Fibroblast of lung (primary cell): ENCODE measurements at regions not wholly inside any gene's neighbourhood (a gene's known extent, or its start where the extent isn't known, plus 50 kb on each side); places are given as distances from the start of the nearest gene placed in this dataset.
"Not testable (repeated sequence)": the region's sequence is repeated elsewhere in the genome, so short reads cannot be mapped to it uniquely, and the experiment has no call there.

Source experiments
- DNase-seq, 2 donors: peaks; one replicate each; pipeline versions ENCODE4 v3.0.0 to v3.0.0-alpha.2; 2010; ENCODE audit warnings: low read depth in 2 of 2
- H2AFZ ChIP-seq: 2 replicates; pipeline ENCODE4 v1.5.1; 2012; ENCODE audit warnings: low read length, control low read depth, inconsistent platforms
- H3K27ac ChIP-seq: 2 replicates; pipeline ENCODE4 v1.5.1; 2011; ENCODE audit warnings: low read length, control low read depth; ENCODE audit not compliant: insufficient read depth
- H3K27me3 ChIP-seq: 2 replicates; pipeline ENCODE4 v1.5.1; 2011; ENCODE audit warnings: mild to moderate bottlenecking, low read length; ENCODE audit not compliant: control insufficient read depth, insufficient read depth
- H3K36me3 ChIP-seq: 2 replicates; pipeline ENCODE4 v1.5.1; 2011; ENCODE audit warnings: low read length; ENCODE audit not compliant: control insufficient read depth, insufficient read depth
- H3K4me1 ChIP-seq: 2 replicates; pipeline ENCODE4 v1.5.1; 2011; ENCODE audit warnings: low read length; ENCODE audit not compliant: control insufficient read depth, insufficient read depth; ENCODE audit errors: extremely low read depth
- H3K4me2 ChIP-seq: 2 replicates; pipeline ENCODE4 v1.5.1; 2011; ENCODE audit warnings: low read length, control low read depth; ENCODE audit not compliant: insufficient read depth; ENCODE audit errors: extremely low read depth
- H3K4me3 ChIP-seq, 4 experiments: fragments of 200-600 bp in 1 of 4; sonication (generic) in 1 of 4; replicated peaks in 1 of 4; 2 replicates each; pipeline ENCODE4 v1.5.1; 2011 to 2016; ENCODE audit warnings: low read length in 4 of 4, low read depth in 3 of 4, mild to moderate bottlenecking in 3 of 4, control low read depth in 2 of 4, inconsistent platforms in 1 of 4, mixed read lengths in 1 of 4; ENCODE audit not compliant: insufficient read depth in 1 of 4; ENCODE audit errors: control extremely low read depth in 1 of 4
- H3K79me2 ChIP-seq: 2 replicates; pipeline ENCODE4 v1.5.1; 2012; ENCODE audit warnings: mild to moderate bottlenecking, low read length, inconsistent platforms; ENCODE audit not compliant: control insufficient read depth, insufficient read depth
- H3K9ac ChIP-seq: 2 replicates; pipeline ENCODE4 v1.5.1; 2011; ENCODE audit warnings: mild to moderate bottlenecking, low read length, control low read depth; ENCODE audit not compliant: insufficient read depth
- H3K9me3 ChIP-seq: 2 replicates; pipeline ENCODE4 v1.5.1; 2012; ENCODE audit warnings: low read depth, low read length; ENCODE audit not compliant: control insufficient read depth, insufficient read depth
- H4K20me1 ChIP-seq: 2 replicates; pipeline ENCODE4 v1.5.1; 2011; ENCODE audit warnings: low read length; ENCODE audit not compliant: control insufficient read depth, insufficient read depth; ENCODE audit errors: extremely low read depth
- CTCF ChIP-seq, 2 donors: IDR thresholded peaks in 1 of 2; conservative IDR thresholded peaks in 1 of 2; 1 replicate in 1 of 2; 2 replicates in 1 of 2; pipeline ENCODE4 v1.5.1; 2011 to 2012; ENCODE audit warnings: low read length in 2 of 2, control low read depth in 1 of 2, inconsistent platforms in 1 of 2, low read depth in 1 of 2, mild to moderate bottlenecking in 1 of 2
- EZH2 ChIP-seq: IDR thresholded peaks from 2 replicates; pipeline ENCODE4 v1.5.1; 2012; ENCODE audit warnings: low read length, control low read depth, mild to moderate bottlenecking; ENCODE audit errors: missing control alignments

DNA sequence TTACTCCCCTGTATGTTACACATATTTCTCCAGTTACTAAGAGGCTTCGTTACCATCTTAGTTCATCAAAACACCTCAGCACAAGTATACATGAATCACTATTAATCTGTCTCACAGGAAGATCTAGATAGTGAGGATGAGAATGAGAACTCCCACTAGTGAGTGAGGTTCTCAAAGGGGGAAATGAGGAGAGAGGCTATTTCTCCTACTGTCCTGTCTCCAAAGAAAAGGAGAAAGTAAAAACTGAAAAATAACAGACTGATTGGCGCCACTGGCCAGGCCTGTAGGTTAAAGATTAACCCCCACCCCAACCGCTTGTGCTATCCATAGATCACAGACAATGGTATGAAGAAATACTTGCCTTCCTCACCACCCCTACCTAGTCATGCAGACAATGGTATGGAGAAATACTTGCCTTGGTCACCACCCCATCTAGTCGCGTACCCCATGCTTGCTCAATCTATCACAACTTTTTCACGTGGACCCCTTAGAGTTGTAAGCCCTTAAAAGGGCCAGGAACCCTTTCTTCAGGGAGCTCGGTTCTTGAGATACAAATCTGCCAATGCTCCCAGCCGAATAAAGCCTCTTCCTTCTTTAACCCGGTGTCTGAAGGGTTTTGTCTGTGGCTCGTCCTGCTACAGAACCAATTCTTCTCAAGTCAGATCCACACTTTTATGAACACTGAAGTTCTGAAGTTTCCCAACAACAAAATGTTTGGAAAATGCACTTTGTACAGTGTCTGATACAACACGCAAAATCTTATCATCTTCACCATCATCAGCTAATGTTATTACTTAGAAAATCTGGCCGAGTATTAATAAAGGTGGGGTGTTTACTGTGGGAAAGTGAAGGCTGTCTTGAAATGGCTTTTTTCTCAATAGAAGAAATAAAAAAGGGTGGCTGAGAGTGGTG, 598.1 kb downstream of the UQCRFS1 start:
- Histone ChIP-seq H4K20me1 (no peaks in the 10 kb centered on the region), H3K9ac (no peak overlapping the region), H3K9me3 (no peaks in the 10 kb centered on the region), H3K27ac (no peak overlapping the region), H3K4me1 (no peaks in the 10 kb centered on the region), H3K4me2 (no peak overlapping the region), H3K79me2 (no peaks in the 10 kb centered on the region), H3K4me3 (no peak overlapping the region), H3K36me3 (no peaks in the 10 kb centered on the region), H3K27me3 (no peaks in the 10 kb centered on the region), H2AFZ (no peak overlapping the region)
- no peak for DNase-seq
- no peak for TF ChIP-seq EZH2
- no peak for TF ChIP-seq CTCF (conservative IDR thresholded peaks at IDR 0.05 in 1 of 2, IDR thresholded peaks at IDR 0.05 in 1 of 2; ENCODE audit: low read depth in 1 of 2, low read length in 2 of 2)

- no peaks in the 10 kb centered on the region for H3K79me2 ChIP-seq
- H3K4me1 ChIP-seq, result no peaks in the 10 kb centered on the region
- H3K36me3 ChIP-seq, result no peaks in the 10 kb centered on the region
- H3K27ac ChIP-seq, result no peak overlapping the region
- H3K9me3 ChIP-seq, result no peaks in the 10 kb centered on the region
- no peak overlapping the region for H3K4me2 ChIP-seq
- no peaks in the 10 kb centered on the region for H3K27me3 ChIP-seq
- TF ChIP-seq CTCF (conservative IDR thresholded peaks at IDR 0.05 in 1 of 2, IDR thresholded peaks at IDR 0.05 in 1 of 2; ENCODE audit: low read depth in 1 of 2, low read length in 2 of 2) (no peak), EZH2 (no peak)
- no peak overlapping the region for H2AFZ ChIP-seq
- H3K4me3 ChIP-seq, result no peak overlapping the region
- no peak overlapping the region for H3K9ac ChIP-seq
- DNase-seq, result no peak
- H4K20me1 ChIP-seq, result no peaks in the 10 kb centered on the region
Measured at GRCh38 chr19:28612275-28612769, 600.6 kb downstream of the UQCRFS1 start.

GRCh38 chr19:28611227-28611914, 601.6 kb downstream of the UQCRFS1 start:
- H3K36me3 ChIP-seq, H3K4me2 ChIP-seq, H2AFZ ChIP-seq, H3K9ac ChIP-seq, H4K20me1 ChIP-seq, H3K27me3 ChIP-seq, H3K4me3 ChIP-seq, H3K4me1 ChIP-seq, H3K27ac ChIP-seq, DNase-seq, H3K9me3 ChIP-seq, H3K79me2 ChIP-seq: not testable (repeated sequence)
